ENCODE measurements at regions not wholly inside any gene's neighbourhood (a gene's known extent, or its start where the extent isn't known, plus 50 kb on each side); places are given as distances from the start of the nearest gene placed in this dataset.

DNA sequence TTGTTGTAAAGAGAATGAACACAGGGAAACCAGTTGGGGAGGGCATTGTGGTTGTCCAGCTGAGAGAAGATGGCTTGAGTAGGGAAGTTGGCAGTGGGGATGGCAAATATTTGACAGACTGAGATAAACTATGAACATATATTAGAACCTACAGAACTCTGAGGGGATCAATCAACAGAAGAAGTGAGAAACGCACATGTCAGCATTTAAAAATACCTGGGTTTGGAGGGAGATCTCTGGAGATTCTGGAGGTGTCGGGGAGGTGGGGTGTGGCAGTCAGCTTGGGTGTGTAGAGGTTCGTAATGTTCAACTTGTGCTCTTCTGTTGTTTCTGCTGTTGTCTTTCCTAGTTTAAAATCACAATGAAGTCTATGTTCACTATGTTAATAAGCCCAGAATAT, 517.8 kb downstream of the AACS start:
- TF ChIP-seq CTCF (IDR thresholded peaks at IDR 0.05 in 8 of 11, conservative IDR thresholded peaks at IDR 0.05 in 3 of 11) (no peak), POLR2A (IDR thresholded peaks at IDR 0.05) (no peak), POLR2AphosphoS5 (IDR thresholded peaks at IDR 0.05) (no peak)
